MM.1S (cell line): ENCODE measurements at regions not wholly inside any gene's neighbourhood (a gene's known extent, or its start where the extent isn't known, plus 50 kb on each side); places are given as distances from the start of the nearest gene placed in this dataset.
"Not testable (repeated sequence)": the region's sequence is repeated elsewhere in the genome, so short reads cannot be mapped to it uniquely, and the experiment has no call there.

Source experiments
- DNase-seq: peaks from one replicate; pipeline ENCODE4 v3.0.0-alpha.2; 2015
- H2AFZ ChIP-seq: fragments of 300-600 bp; sonication (generic); 2 replicates; pipeline ENCODE4 v1.6.0; 2016; ENCODE audit warnings: antibody characterized with exemption, low read length
- H3F3A ChIP-seq: fragments of 300-600 bp; sonication (generic); 2 replicates; pipeline ENCODE4 v1.6.1; 2016; ENCODE audit warnings: mild to moderate bottlenecking, antibody characterized with exemption, low read length, moderate library complexity, mixed read lengths; ENCODE audit not compliant: insufficient read depth
- H3K27ac ChIP-seq: fragments of 300-600 bp; sonication (generic); 2 replicates; pipeline ENCODE4 v1.5.1; 2016; ENCODE audit warnings: mild to moderate bottlenecking, low read length
- H3K27me3 ChIP-seq: fragments of 300-600 bp; sonication (generic); replicated peaks from 2 replicates; pipeline ENCODE4 v1.6.0; 2016; ENCODE audit warnings: low read length; ENCODE audit not compliant: insufficient read depth
- H3K36me3 ChIP-seq: fragments of 300-600 bp; sonication (generic); replicated peaks from 2 replicates; pipeline ENCODE4 v1.6.1; 2016; ENCODE audit warnings: mild to moderate bottlenecking, low read length, mixed read lengths; ENCODE audit not compliant: insufficient read depth
- H3K4me1 ChIP-seq: fragments of 300-600 bp; sonication (generic); 2 replicates; pipeline ENCODE4 v1.6.1; 2016; ENCODE audit warnings: low read length, mixed read lengths
- H3K4me2 ChIP-seq: fragments of 300-600 bp; sonication (generic); 2 replicates; pipeline ENCODE4 v1.6.0; 2016; ENCODE audit warnings: low read depth, low read length
- H3K4me3 ChIP-seq: fragments of 300-600 bp; sonication (generic); 2 replicates; pipeline ENCODE4 v1.5.1; 2016; ENCODE audit warnings: low read length, mixed read lengths
- H3K79me2 ChIP-seq: fragments of 300-600 bp; sonication (generic); 2 replicates; pipeline ENCODE4 v1.6.1; 2016; ENCODE audit warnings: mixed run types, low read length, mixed read lengths
- H3K9ac ChIP-seq: fragments of 300-600 bp; sonication (generic); 2 replicates; pipeline ENCODE4 v1.6.1; 2016; ENCODE audit warnings: low read length, mixed read lengths
- H3K9me2 ChIP-seq: fragments of 300-600 bp; sonication (generic); replicated peaks from 2 replicates; pipeline ENCODE4 v1.6.1; 2016; ENCODE audit warnings: mild to moderate bottlenecking, low read length, mixed read lengths; ENCODE audit not compliant: insufficient read depth
- H3K9me3 ChIP-seq: fragments of 300-600 bp; sonication (generic); replicated peaks from 2 replicates; pipeline ENCODE4 v1.6.1; 2016; ENCODE audit warnings: mild to moderate bottlenecking, low read length, mixed read lengths; ENCODE audit not compliant: insufficient read depth
- H4K20me1 ChIP-seq: fragments of 300-600 bp; sonication (generic); 2 replicates; pipeline ENCODE4 v1.6.1; 2016; ENCODE audit warnings: mild to moderate bottlenecking, low read length, moderate library complexity, mixed read lengths; ENCODE audit not compliant: insufficient read depth
- CTCF ChIP-seq: fragments of 300-600 bp; sonication (generic); IDR thresholded peaks from 2 replicates; pipeline ENCODE4 v1.5.1; 2016; ENCODE audit warnings: antibody characterized with exemption, low read length, mixed read lengths
- EZH2 ChIP-seq: fragments of 300-600 bp; sonication (generic); optimal IDR thresholded peaks from 2 replicates; pipeline ENCODE3; 2017; ENCODE audit warnings: low read depth, mild to moderate bottlenecking, antibody characterized with exemption, low read length, mixed read lengths
- EZH2phosphoT487 ChIP-seq: fragments of 300-600 bp; sonication (generic); IDR thresholded peaks from 2 replicates; pipeline ENCODE4 v1.6.1; 2018; ENCODE audit warnings: antibody characterized with exemption, low read length

DNA sequence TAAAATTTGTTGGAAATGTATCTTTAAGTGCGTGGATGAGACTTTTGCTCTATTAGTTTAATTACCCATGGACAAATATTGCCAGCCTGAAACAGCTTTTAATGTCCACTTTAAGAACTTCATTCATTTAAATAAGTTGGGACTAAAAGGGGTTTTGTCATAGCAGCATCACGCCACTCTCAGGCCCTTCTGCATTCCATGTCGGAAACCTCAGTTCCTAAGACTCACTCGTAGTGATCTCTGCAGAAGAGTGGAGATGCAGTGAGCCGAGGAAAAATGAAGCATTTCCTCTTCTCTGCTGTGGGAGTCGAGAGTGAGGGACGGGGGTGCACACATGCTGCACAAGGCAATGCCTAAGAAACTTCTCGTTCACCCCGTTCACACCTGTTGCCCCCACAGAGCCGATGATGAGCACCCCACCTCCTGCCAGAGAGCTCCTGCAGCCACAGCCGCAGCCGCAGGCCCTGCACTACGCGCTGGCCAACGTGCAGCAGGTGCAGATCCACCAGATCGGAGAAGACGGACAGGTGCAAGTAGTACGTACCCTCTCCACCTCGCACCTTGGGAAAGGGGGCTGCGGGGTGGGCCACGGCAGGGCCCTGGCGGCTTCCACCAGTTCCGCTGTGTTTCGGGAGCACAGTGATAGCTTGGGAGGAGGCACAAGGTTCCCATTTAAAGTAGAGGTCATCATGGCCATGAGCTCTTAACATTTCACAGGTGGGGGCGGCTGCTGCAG is 68.8 kb upstream of the CRYM start:
- not testable (repeated sequence) for H3K4me1 ChIP-seq, H3K79me2 ChIP-seq, H3K9ac ChIP-seq, H2AFZ ChIP-seq, H3K9me2 ChIP-seq, H3F3A ChIP-seq, H3K4me2 ChIP-seq, H3K9me3 ChIP-seq, H3K36me3 ChIP-seq, H3K27me3 ChIP-seq, H3K4me3 ChIP-seq, H4K20me1 ChIP-seq, DNase-seq, H3K27ac ChIP-seq

DNA sequence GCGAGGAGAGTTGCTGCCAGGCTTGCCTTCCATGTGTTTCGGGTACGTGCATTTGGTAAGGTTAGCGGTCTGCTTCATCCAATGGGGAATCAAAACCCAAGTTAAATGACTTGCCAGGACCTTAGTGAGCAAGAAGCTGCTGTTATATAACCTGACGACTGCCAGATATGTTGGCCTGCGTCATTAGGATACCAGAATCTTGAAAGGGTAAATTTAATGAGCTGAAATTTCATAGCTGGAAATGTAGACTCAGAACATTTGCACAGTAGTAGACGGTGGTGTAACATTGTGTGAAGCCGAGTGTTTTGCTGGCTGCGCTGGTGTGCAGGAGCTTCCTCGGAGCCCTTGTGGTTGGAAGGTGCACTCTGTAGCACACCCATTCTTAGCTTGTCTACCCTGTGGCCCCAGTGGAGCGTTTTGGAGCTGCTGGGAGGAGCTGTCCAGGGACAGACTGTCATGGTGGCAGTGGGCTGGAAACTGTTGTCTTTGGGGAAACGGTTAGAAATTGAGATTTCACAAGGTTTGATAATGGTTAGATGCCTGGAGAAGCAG is 66.3 kb upstream of the CRYM start:
- DNase-seq, H3K4me2 ChIP-seq, H3K36me3 ChIP-seq, H3K4me1 ChIP-seq, H3K9ac ChIP-seq, H4K20me1 ChIP-seq, H3K9me3 ChIP-seq, H3K27ac ChIP-seq, H3K79me2 ChIP-seq, H3K4me3 ChIP-seq, H3F3A ChIP-seq, H3K9me2 ChIP-seq, H2AFZ ChIP-seq: not testable (repeated sequence)
- H3K27me3 ChIP-seq, result peaks cover 13% of the 10 kb centered on the region; the same call in 1 of the 2 replicates

GRCh38 chr16:21341101-21341500 is 63.0 kb upstream of the CRYM start:
- no peak overlapping the region for H2AFZ ChIP-seq
- H3K27me3 ChIP-seq, result peaks cover 19% of the 10 kb centered on the region
- no peak overlapping the region for H3K4me2 ChIP-seq
- H3K9ac ChIP-seq, result no peak overlapping the region
- DNase-seq, result no peak
- H3K9me3 ChIP-seq, result no peaks in the 10 kb centered on the region
- H4K20me1 ChIP-seq, result 0 out of 2 replicates have a peak, but pooled peaks cover 3% of the 10 kb centered on the region
- no peak overlapping the region for H3K4me3 ChIP-seq
- H3K4me1 ChIP-seq, result peaks cover 13% of the 10 kb centered on the region
- H3K27ac ChIP-seq, result no peak overlapping the region
- H3K79me2 ChIP-seq, result no peaks in the 10 kb centered on the region
- no peaks in the 10 kb centered on the region for H3K9me2 ChIP-seq
- H3K36me3 ChIP-seq, result no peaks in the 10 kb centered on the region
- H3F3A ChIP-seq, result peaks cover 14% of the 10 kb centered on the region
- no peak for TF ChIP-seq EZH2
- TF ChIP-seq CTCF, result no peak
- TF ChIP-seq EZH2phosphoT487, result no peak

GRCh38 chr16:21339941-21340340 is 61.9 kb upstream of the CRYM start:
- Histone ChIP-seq H3F3A (peaks cover 14% of the 10 kb centered on the region), H4K20me1 (0 out of 2 replicates have a peak, but pooled peaks cover 3% of the 10 kb centered on the region), H3K9me3 (no peaks in the 10 kb centered on the region), H3K27me3 (peaks cover 22% of the 10 kb centered on the region), H3K9me2 (no peaks in the 10 kb centered on the region), H2AFZ (no peak overlapping the region), H3K36me3 (no peaks in the 10 kb centered on the region), H3K4me1 (peaks cover 13% of the 10 kb centered on the region), H3K79me2 (no peaks in the 10 kb centered on the region), H3K4me2 (no peak overlapping the region), H3K9ac (no peak overlapping the region), H3K4me3 (no peak overlapping the region), H3K27ac (no peak overlapping the region)
- DNase-seq, result no peak
- no peak for TF ChIP-seq EZH2phosphoT487
- no peak for TF ChIP-seq CTCF
- no peak for TF ChIP-seq EZH2
